RWPE2 (cell line): ENCODE measurements at regions not wholly inside any gene's neighbourhood (a gene's known extent, or its start where the extent isn't known, plus 50 kb on each side); places are given as distances from the start of the nearest gene placed in this dataset.
A peak's percentile ranks its signal among the peaks of the same experiment; 100 is the strongest.

ENCODE experiments used
- ATAC-seq: fragments of 200-7000 bp; cut with Tn5 transposase; 3 replicates; pipeline ENCODE4 v1.9.1; 2021; ENCODE audit warnings: low read depth
- DNase-seq: peaks from one replicate; pipeline ENCODE4 v3.0.0-alpha.2; 2020; ENCODE audit warnings: low spot score
- H3K27ac ChIP-seq: fragments of 450-650 bp; 2 replicates; pipeline ENCODE4 v1.5.1; 2017; ENCODE audit warnings: mild to moderate bottlenecking; ENCODE audit not compliant: poor library complexity, severe bottlenecking
- H3K27me3 ChIP-seq: fragments of 250-450 bp; sonication (Bioruptor Pico); 2 replicates; pipeline ENCODE4 v1.5.1; 2021; ENCODE audit warnings: mild to moderate bottlenecking, moderate library complexity; ENCODE audit not compliant: insufficient read depth, poor library complexity, severe bottlenecking
- H3K36me3 ChIP-seq: fragments of 250-450 bp; sonication (Bioruptor Pico); 2 replicates; pipeline ENCODE4 v1.5.1; 2020; ENCODE audit warnings: low read depth, mild to moderate bottlenecking, moderate library complexity
- H3K4me1 ChIP-seq: fragments of 250-450 bp; sonication (Bioruptor Pico); 2 replicates; pipeline ENCODE4 v1.5.1; 2021; ENCODE audit warnings: mild to moderate bottlenecking, moderate library complexity; ENCODE audit not compliant: insufficient read depth, poor library complexity, severe bottlenecking
- H3K4me3 ChIP-seq: fragments of 250-450 bp; sonication (Bioruptor Pico); 2 replicates; pipeline ENCODE4 v1.5.1; 2021; ENCODE audit warnings: mild to moderate bottlenecking, moderate library complexity; ENCODE audit not compliant: severe bottlenecking
- H3K9me3 ChIP-seq: fragments of 250-450 bp; sonication (Bioruptor Pico); 2 replicates; pipeline ENCODE4 v1.5.1; 2021; ENCODE audit warnings: mild to moderate bottlenecking, moderate library complexity; ENCODE audit not compliant: severe bottlenecking
- TF ChIP-seq, protein P1 (sequence below): fragments of 450-650 bp; IDR thresholded peaks from one replicate; pipeline ENCODE4 v1.5.1; 2017; ENCODE audit warnings: mild to moderate bottlenecking, moderate library complexity; ENCODE audit not compliant: poor library complexity, severe bottlenecking

DNA sequence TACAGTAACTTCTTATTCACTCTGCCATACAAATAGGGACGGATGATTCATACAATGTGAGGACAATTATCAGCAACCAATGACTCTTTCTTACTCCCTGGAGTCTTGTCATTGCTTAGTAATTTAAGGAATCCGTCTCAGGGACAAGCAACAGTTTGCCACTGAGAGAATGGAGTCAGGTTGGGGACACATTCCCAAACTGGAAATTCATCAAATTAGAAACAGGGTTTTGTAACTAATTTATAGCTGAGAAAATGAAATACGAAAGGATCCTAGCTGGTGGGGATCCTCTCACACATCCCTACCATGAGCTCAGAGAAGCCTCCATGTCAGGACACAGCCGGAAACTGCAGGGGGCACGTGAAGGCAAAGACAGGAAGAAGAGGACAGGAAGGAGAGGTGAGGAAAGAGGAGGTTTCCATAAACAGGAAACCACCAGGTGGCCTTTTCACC lies 50.4 kb upstream of the KDR start:
- Histone ChIP-seq H3K27me3 (no peaks in the 10 kb centered on the region), H3K4me3 (no peak overlapping the region), H3K9me3 (no peaks in the 10 kb centered on the region), H3K27ac (peak overlapping the region; percentile 31), H3K36me3 (no peaks in the 10 kb centered on the region), H3K4me1 (peaks cover 30% of the 10 kb centered on the region)
- TF ChIP-seq, protein P1, sequence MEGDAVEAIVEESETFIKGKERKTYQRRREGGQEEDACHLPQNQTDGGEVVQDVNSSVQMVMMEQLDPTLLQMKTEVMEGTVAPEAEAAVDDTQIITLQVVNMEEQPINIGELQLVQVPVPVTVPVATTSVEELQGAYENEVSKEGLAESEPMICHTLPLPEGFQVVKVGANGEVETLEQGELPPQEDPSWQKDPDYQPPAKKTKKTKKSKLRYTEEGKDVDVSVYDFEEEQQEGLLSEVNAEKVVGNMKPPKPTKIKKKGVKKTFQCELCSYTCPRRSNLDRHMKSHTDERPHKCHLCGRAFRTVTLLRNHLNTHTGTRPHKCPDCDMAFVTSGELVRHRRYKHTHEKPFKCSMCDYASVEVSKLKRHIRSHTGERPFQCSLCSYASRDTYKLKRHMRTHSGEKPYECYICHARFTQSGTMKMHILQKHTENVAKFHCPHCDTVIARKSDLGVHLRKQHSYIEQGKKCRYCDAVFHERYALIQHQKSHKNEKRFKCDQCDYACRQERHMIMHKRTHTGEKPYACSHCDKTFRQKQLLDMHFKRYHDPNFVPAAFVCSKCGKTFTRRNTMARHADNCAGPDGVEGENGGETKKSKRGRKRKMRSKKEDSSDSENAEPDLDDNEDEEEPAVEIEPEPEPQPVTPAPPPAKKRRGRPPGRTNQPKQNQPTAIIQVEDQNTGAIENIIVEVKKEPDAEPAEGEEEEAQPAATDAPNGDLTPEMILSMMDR = no peak
- 0 out of 3 replicates have a peak, but pooled peaks have one; percentile 40 for ATAC-seq
- no peak for DNase-seq

DNA sequence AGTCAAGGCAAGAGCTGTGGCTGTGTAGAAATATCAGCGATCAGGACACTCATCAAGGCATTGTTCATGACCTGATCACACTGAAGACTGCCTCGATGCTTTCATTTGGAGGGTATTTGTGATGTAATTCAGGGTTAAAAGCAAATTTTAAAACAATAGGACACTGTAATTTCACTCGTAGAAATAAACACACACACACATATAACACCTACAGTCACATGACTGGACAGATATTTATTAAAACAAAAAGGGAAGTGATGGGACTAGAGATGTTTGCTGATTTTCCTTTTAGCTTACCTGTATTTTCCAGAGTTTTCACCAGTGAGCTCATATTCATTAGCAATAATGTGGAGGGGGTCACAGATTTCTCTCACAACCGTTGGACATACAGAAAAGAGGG lies 51.1 kb upstream of the KDR start:
- no peaks in the 10 kb centered on the region for H3K36me3 ChIP-seq
- no peak for ATAC-seq
- H3K4me1 ChIP-seq = peaks cover 30% of the 10 kb centered on the region
- no peak overlapping the region for H3K4me3 ChIP-seq
- TF ChIP-seq, protein P1 = no peak
- H3K9me3 ChIP-seq = no peaks in the 10 kb centered on the region
- H3K27ac ChIP-seq = peak overlapping the region; percentile 31
- no peaks in the 10 kb centered on the region for H3K27me3 ChIP-seq
- DNase-seq = no peak

DNA sequence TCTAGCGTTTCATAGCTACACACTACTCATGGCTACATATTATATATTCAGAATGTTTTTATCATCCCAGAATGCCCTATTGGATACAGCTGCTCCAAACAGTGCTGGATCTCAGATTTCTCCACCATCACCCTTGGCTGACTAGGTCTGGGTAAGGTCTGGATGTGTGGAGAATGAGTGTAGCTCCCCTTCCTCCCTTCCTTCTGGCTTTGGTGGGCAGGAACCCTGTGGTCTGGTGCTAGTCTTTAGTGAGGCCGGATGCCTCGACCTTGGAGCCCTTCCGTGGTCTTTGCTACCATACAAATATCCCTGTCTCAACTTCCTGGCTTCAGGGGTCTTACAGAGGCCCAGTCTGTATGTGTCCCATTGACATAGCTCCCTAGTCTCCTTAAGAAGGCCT lies 52.1 kb upstream of the KDR start:
- DNase-seq (no peak), ATAC-seq (no peak)
- Histone ChIP-seq H3K9me3 (no peaks in the 10 kb centered on the region), H3K4me3 (no peak overlapping the region), H3K4me1 (peaks cover 28% of the 10 kb centered on the region), H3K27ac (no peak overlapping the region), H3K36me3 (no peaks in the 10 kb centered on the region), H3K27me3 (no peaks in the 10 kb centered on the region)
- TF ChIP-seq, protein P1 = no peak

DNA sequence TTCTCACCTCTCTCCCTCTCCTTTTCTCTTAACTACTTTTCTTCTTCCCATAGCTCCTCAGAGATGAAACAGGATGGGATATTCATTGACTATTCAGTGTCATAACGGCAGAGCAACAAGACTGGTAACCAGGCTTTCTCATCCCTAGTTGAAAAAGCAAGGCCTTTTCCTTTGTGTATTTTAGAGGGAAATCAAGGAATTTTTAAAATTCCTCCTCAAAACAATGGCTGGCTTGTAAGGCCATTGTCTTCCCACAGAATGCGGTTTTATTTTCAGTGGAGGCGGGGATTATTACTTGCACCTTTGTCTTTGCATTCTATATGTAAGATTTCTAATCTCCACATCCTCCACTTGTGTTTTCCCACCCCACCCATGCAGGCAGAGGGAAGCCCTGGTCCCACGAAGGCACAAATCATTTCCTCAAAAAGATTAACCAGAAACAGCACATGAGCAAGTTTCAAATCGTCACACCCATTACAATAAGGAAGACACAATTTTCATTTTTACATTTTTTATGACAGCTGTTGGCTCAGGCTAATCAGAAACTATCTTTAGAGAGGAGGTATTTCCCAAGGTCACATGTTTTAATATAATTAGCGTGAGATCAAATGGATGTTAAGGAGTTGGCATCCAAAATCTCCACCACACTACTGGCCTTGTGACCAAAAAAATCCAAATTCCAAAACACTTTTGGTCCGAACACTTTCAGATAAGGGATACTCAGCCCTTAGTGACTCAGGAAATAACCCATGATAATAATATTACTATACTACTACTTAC lies 53.0 kb upstream of the KDR start:
- H3K36me3 ChIP-seq = no peaks in the 10 kb centered on the region
- ATAC-seq (no peak), DNase-seq (no peak)
- TF ChIP-seq, protein P1 = no peak
- no peaks in the 10 kb centered on the region for H3K9me3 ChIP-seq
- H3K27ac ChIP-seq = no peak overlapping the region
- H3K4me3 ChIP-seq = no peak overlapping the region
- no peaks in the 10 kb centered on the region for H3K27me3 ChIP-seq
- peaks cover 19% of the 10 kb centered on the region for H3K4me1 ChIP-seq
